Testis (tissue), 2 donors: ENCODE measurements at regions not wholly inside any gene's neighbourhood (a gene's known extent, or its start where the extent isn't known, plus 50 kb on each side); places are given as distances from the start of the nearest gene placed in this dataset.
"Not testable (repeated sequence)": the region's sequence is repeated elsewhere in the genome, so short reads cannot be mapped to it uniquely, and the experiment has no call there.

Experiments
- DNase-seq: peaks from one replicate; pipeline ENCODE4 v3.0.0-alpha.2; 2019
- H3K27ac ChIP-seq, 2 donors: fragments of 200-600 bp; sonication (generic); one replicate each; pipeline ENCODE4 v1.5.1; 2019
- H3K27me3 ChIP-seq: fragments of 200-600 bp; sonication (generic); one replicate; pipeline ENCODE4 v1.5.1; 2019
- H3K36me3 ChIP-seq: fragments of 200-600 bp; sonication (generic); one replicate; pipeline ENCODE4 v1.5.1; 2017; ENCODE audit warnings: low read depth; ENCODE audit errors: missing control alignments
- H3K4me1 ChIP-seq: fragments of 200-600 bp; sonication (generic); one replicate; pipeline ENCODE4 v1.5.1; 2019
- H3K4me3 ChIP-seq, 2 donors: fragments of 200-600 bp; sonication (generic); one replicate each; pipeline ENCODE4 v1.5.1; 2017 to 2019
- H3K9me3 ChIP-seq: fragments of 200-600 bp; sonication (generic); one replicate; pipeline ENCODE4 v1.5.1; 2017
- POLR2A ChIP-seq: fragments of 450-650 bp; IDR thresholded peaks from one replicate; pipeline ENCODE4 v1.6.1; 2017; ENCODE audit warnings: antibody characterized with exemption, mild to moderate bottlenecking, moderate library complexity
- WGBS, 2 donors: methylation state at CpG; one replicate each; pipeline ENCODE4 v1.1.5; 2018; 5-methylcytosine and 5-hydroxymethylcytosine counted together
- intact Hi-C: fragments of 100-400 bp; cut with DNase I; formaldehyde crosslinking; loops from one replicate; pipeline ENCODE4 v1.15.1; 2023; ENCODE audit warnings: low total_unique reads
- TF ChIP-seq, protein P1 (sequence below), 3 experiments: fragments of 450-650 bp in 2 of 3; fragments of 200-600 bp in 1 of 3; sonication (generic) in 1 of 3; IDR thresholded peaks; one replicate each; pipeline ENCODE4 v1.5.1; 2016 to 2019; ENCODE audit warnings: antibody characterized with exemption in 3 of 3, mild to moderate bottlenecking in 2 of 3, moderate library complexity in 1 of 3

DNA sequence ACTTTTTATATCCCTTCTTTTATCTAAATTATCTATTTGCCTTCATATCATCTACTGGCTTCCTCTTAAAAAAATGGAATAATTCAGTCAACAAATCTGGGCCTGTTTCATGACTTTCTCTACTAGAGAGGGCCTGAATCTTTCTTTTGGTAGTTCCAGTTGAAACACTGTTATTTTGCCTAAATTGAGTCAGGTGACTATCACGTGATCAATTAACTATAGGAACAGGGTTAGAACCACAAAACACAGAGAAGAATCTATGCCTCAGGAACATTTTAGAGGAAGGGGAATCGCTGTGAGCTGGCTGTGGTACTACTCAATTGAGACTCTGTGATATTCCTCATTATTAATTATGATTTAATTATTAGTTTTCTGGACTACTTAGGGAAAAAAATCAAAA lies 736.7 kb upstream of the PITX2 start:
- Histone ChIP-seq H3K9me3 (no peaks in the 10 kb centered on the region), H3K36me3 (no peaks in the 10 kb centered on the region), H3K27me3 (no peaks in the 10 kb centered on the region), H3K4me1 (no peaks in the 10 kb centered on the region), H3K27ac (no peak overlapping the region), H3K4me3 (no peak overlapping the region)
- DNase-seq: no peak
- TF ChIP-seq, protein P1, sequence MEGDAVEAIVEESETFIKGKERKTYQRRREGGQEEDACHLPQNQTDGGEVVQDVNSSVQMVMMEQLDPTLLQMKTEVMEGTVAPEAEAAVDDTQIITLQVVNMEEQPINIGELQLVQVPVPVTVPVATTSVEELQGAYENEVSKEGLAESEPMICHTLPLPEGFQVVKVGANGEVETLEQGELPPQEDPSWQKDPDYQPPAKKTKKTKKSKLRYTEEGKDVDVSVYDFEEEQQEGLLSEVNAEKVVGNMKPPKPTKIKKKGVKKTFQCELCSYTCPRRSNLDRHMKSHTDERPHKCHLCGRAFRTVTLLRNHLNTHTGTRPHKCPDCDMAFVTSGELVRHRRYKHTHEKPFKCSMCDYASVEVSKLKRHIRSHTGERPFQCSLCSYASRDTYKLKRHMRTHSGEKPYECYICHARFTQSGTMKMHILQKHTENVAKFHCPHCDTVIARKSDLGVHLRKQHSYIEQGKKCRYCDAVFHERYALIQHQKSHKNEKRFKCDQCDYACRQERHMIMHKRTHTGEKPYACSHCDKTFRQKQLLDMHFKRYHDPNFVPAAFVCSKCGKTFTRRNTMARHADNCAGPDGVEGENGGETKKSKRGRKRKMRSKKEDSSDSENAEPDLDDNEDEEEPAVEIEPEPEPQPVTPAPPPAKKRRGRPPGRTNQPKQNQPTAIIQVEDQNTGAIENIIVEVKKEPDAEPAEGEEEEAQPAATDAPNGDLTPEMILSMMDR (IDR thresholded peaks at IDR 0.05): no peak
- TF ChIP-seq POLR2A: no peak
- intact Hi-C loops: no loop called here
- 86 to 91% methylated on average over 2 of the region's 2 CpGs for WGBS, 2 donors

DNA sequence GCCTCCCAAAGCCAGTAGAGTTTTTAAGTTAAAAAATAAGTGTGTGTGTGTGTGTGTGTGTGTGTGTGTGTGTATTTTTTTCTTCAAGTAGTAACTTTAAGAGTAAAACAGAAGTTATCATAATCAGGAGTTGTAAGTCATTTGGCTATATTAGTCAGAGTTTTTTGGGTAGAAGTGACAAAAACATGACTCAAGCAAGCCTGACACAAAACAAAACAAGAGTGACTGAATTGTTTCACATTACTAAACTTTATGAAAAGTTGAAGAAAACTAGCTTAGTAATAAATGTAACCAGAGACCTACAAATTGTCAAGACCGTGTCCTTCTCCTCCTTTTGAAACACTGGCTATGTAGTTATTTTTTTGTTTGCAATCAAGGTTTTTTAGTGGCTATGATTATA lies 738.0 kb upstream of the PITX2 start:
- TF ChIP-seq, protein P1 (IDR thresholded peaks at IDR 0.05): no peak
- TF ChIP-seq POLR2A: no peak
- Histone ChIP-seq H3K4me1 (no peaks in the 10 kb centered on the region), H3K36me3 (no peaks in the 10 kb centered on the region), H3K9me3 (no peaks in the 10 kb centered on the region), H3K4me3 (no peak overlapping the region), H3K27me3 (no peaks in the 10 kb centered on the region), H3K27ac (no peak overlapping the region)
- DNase-seq: no peak
- 74 to 80% methylated on average over 1 of the region's 1 CpG for WGBS, 2 donors
- intact Hi-C loops: no loop called here

DNA sequence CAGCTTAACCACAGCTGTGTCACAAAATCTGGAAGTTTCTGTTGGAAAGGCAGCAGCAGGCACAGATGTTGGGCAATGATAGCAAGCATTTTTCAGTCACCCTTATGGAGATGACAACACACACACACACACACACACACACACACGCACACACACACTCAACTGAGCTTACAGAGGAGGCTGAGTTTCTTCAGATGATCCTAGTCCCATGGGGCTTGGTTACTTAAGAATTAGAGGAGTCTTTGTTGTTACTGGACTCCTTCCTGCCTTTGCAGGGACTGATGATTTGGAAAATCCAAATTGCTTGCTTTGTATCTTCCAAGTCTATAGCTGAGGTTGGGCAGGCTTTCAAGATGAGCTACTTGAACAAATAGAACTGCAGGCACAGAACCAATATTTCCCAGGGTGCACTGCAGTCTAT lies 740.1 kb upstream of the PITX2 start:
- Histone ChIP-seq H3K36me3 (no peaks in the 10 kb centered on the region), H3K27me3 (no peaks in the 10 kb centered on the region), H3K9me3 (no peaks in the 10 kb centered on the region), H3K4me3 (no peak overlapping the region), H3K27ac (no peak overlapping the region), H3K4me1 (no peaks in the 10 kb centered on the region)
- TF ChIP-seq POLR2A: no peak
- TF ChIP-seq, protein P1 (IDR thresholded peaks at IDR 0.05): no peak
- WGBS, 2 donors: 60 to 62% methylated on average over 1 of the region's 1 CpG
- intact Hi-C loops: no loop called here
- no peak for DNase-seq

DNA sequence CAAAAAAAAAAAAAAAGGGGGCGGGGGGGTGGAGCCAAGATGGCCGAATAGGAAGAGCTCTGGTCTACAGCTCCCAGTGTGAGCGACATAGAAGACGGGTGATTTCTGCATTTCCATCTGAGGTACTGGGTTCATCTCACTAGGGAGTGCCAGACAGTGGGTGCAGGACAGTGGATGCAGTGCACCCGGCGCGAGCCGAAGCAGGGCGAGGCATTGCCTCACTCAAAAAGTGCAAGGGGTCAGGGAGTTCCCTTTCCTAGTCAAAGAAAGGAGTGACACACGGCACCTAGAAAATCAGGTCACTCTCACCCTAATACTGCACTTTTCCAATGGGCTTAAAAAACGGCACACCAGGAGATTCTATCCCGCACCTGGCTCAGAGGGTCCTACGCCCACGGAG lies 755.0 kb upstream of the PITX2 start:
- H3K36me3 ChIP-seq, H3K4me3 ChIP-seq, H3K27ac ChIP-seq, H3K9me3 ChIP-seq, H3K4me1 ChIP-seq, intact Hi-C loops, DNase-seq, H3K27me3 ChIP-seq: not testable (repeated sequence)
- WGBS, 2 donors: 90 to 94% methylated on average over 14 of the region's 14 CpGs

DNA sequence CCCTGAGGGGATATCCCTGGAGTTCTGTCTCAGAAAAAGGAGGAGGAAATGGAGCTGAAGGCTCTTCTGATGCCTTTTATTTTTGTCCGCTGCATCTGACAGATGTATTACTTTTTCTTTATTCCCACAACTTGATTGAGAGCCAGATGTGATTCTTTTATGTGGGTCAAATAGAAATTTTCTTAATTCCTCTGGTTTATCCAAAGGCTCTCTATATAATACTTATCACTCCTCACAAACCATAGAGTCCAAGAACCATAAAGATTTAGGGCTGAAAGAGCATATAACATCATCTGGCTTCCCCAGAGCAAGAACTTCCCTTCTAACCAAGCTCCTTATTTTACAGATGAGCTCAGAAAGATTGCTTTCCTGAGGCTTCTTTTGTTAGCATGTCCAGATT lies 756.7 kb upstream of the FAM241A start:
- no peaks in the 10 kb centered on the region for H3K27me3 ChIP-seq
- intact Hi-C loops: no loop called here
- H3K9me3 ChIP-seq: no peaks in the 10 kb centered on the region
- TF ChIP-seq, protein P1 (IDR thresholded peaks at IDR 0.05): no peak
- TF ChIP-seq POLR2A: no peak
- no peaks in the 10 kb centered on the region for H3K4me1 ChIP-seq
- no peaks in the 10 kb centered on the region for H3K36me3 ChIP-seq
- no peak overlapping the region for H3K4me3 ChIP-seq
- H3K27ac ChIP-seq: no peak overlapping the region
- DNase-seq: no peak
- 59 to 92% methylated on average over 1 of the region's 1 CpG for WGBS, 2 donors
